Erythroblast (primary cell): ENCODE measurements at regions not wholly inside any gene's neighbourhood (a gene's known extent, or its start where the extent isn't known, plus 50 kb on each side); places are given as distances from the start of the nearest gene placed in this dataset.

ENCODE experiments used
- GATA1 ChIP-seq: IDR thresholded peaks from 2 replicates; pipeline ENCODE4 v1.6.1; 2011; ENCODE audit warnings: low read depth, mild to moderate bottlenecking, control low read depth, low read length, moderate library complexity
- POLR2A ChIP-seq: IDR thresholded peaks from 2 replicates; pipeline ENCODE4 v1.6.1; 2011; ENCODE audit warnings: mild to moderate bottlenecking, low read length

DNA sequence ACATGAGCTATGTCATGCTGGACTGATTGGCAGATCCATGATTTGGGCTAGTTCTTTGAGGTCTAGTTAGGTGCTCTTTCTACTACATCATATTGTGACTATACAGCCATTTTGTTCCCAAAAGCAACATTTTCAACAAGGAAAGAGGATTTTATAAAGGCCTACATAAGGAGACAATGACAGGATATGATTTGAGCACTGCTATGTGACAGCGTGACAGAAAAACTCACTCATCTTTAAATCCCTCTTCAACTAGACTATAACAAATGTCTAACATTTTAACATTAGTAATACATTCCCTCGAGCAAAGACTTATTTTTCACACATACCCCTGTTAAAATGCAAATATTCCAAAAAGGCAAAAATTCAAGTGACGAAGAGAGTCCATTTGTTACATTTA lies 209.6 kb upstream of the CHST9 start:
- TF ChIP-seq POLR2A (no peak), GATA1 (no peak)
